Lung (tissue), 11 donors: ENCODE measurements at regions not wholly inside any gene's neighbourhood (a gene's known extent, or its start where the extent isn't known, plus 50 kb on each side); places are given as distances from the start of the nearest gene placed in this dataset.
"Not testable (repeated sequence)": the region's sequence is repeated elsewhere in the genome, so short reads cannot be mapped to it uniquely, and the experiment has no call there.

Experiments
- ATAC-seq: fragments of 200-7000 bp; cut with Tn5 transposase; one replicate; pipeline ENCODE4 v1.9.1; 2020; ENCODE audit warnings: moderate number of reproducible peaks; ENCODE audit not compliant: insufficient read depth, low FRiP score
- DNase-seq, 3 donors: peaks; one replicate each; pipeline ENCODE4 v3.0.0-alpha.2; 2013 to 2017
- H3K27ac ChIP-seq, 2 donors: one replicate each; pipeline ENCODE4 v1.5.1; 2013; ENCODE audit warnings: mild to moderate bottlenecking in 2 of 2, moderate library complexity in 2 of 2, control low read depth in 1 of 2, inconsistent platforms in 1 of 2, low read depth in 1 of 2, low read length in 1 of 2
- H3K27me3 ChIP-seq, 3 donors: one replicate each; pipeline ENCODE4 v1.5.1; 2013; ENCODE audit warnings: low read length in 2 of 3; ENCODE audit not compliant: control insufficient read depth in 3 of 3, insufficient read depth in 3 of 3
- H3K36me3 ChIP-seq, 4 donors: one replicate each; pipeline ENCODE4 v1.5.1; 2013; ENCODE audit warnings: low read length in 4 of 4, mild to moderate bottlenecking in 1 of 4, moderate library complexity in 1 of 4; ENCODE audit not compliant: control insufficient read depth in 4 of 4, insufficient read depth in 4 of 4
- H3K4me1 ChIP-seq, 5 donors: one replicate each; pipeline ENCODE4 v1.5.1; 2013; ENCODE audit warnings: low read length in 5 of 5, mild to moderate bottlenecking in 2 of 5, moderate library complexity in 1 of 5; ENCODE audit not compliant: control insufficient read depth in 5 of 5, insufficient read depth in 5 of 5
- H3K4me3 ChIP-seq: one replicate; pipeline ENCODE4 v1.5.1; 2013; ENCODE audit warnings: mild to moderate bottlenecking, control low read depth, moderate library complexity
- H3K9ac ChIP-seq, 2 donors: one replicate each; pipeline ENCODE4 v1.5.1; 2013; ENCODE audit warnings: low read length in 2 of 2, control low read depth in 1 of 2; ENCODE audit not compliant: insufficient read depth in 1 of 2
- H3K9me3 ChIP-seq, 4 donors: one replicate each; pipeline ENCODE4 v1.5.1; 2013; ENCODE audit warnings: low read length in 3 of 4, mild to moderate bottlenecking in 1 of 4, moderate library complexity in 1 of 4; ENCODE audit not compliant: control insufficient read depth in 4 of 4, insufficient read depth in 3 of 4
- CTCF ChIP-seq: IDR thresholded peaks from 2 replicates; pipeline ENCODE4 v1.5.1; 2012; ENCODE audit warnings: mild to moderate bottlenecking; ENCODE audit errors: control extremely low read depth, extremely low read depth
- WGBS, 2 donors: extraction: QIAGEN DNeasy Blood & Tissue Kit; methylation state at CpG; one replicate each; pipeline ENCODE4 v1.1.7; 2013; 5-methylcytosine and 5-hydroxymethylcytosine counted together
- donor health status: control.
- donor health status: control.
- donor health status: Bipolar disorder and iron deficiency.
- donor health status: healthy.
- donor health status: DM: yes; HTN: yes; CAD: no.

GRCh38 chrX:122133478-122133877 lies 1050.6 kb upstream of the GRIA3 start:
- Histone ChIP-seq H3K4me1 (no peaks in the 10 kb centered on the region), H3K27me3 (no peaks in the 10 kb centered on the region), H3K9ac (no peak overlapping the region), H3K9me3 (peaks cover 0 to 5% (median 0%) of the 10 kb centered on the region in 4 donors), H3K4me3 (no peak overlapping the region), H3K36me3 (no peaks in the 10 kb centered on the region), H3K27ac (no peak overlapping the region)
- ATAC-seq, result no peak
- 59 to 81% methylated on average over 1 of the region's 1 CpG for WGBS, 2 donors
- TF ChIP-seq CTCF, result no peak
- no peak for DNase-seq

DNA sequence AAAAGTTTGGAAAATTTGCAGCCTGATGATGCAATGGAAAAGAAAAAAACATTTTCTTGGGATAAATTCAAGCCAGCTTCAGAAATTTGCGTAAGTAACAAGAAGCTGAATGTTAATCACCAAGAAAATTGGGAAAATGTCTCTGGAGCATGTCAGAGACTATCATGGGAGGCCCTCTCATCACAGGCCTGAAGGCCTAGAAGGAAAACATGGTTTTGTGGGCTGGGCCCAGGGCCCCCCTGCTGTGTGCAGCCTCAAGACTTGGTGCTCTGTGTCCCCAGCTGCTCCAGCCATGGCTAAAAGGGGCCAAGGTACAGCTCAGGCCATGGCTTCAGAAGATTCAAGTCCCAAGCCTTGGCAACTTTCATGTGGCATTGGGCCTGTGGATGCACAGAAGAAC lies 1049.8 kb upstream of the GRIA3 start:
- 64 to 73% methylated on average over 1 of the region's 1 CpG for WGBS, 2 donors
- Histone ChIP-seq H3K36me3 (no peaks in the 10 kb centered on the region), H3K4me1 (no peaks in the 10 kb centered on the region), H3K9ac (no peak overlapping the region), H3K9me3 (peaks cover 0 to 3% (median 0%) of the 10 kb centered on the region in 4 donors), H3K27me3 (no peaks in the 10 kb centered on the region), H3K4me3 (no peak overlapping the region), H3K27ac (no peak overlapping the region)
- TF ChIP-seq CTCF, result no peak
- ATAC-seq, result no peak
- DNase-seq, result no peak

GRCh38 chrX:122135070-122135469 lies 1049.0 kb upstream of the GRIA3 start:
- Histone ChIP-seq H3K4me3 (no peak overlapping the region), H3K9ac (no peak overlapping the region), H3K27ac (no peak overlapping the region), H3K4me1 (no peaks in the 10 kb centered on the region), H3K36me3 (no peaks in the 10 kb centered on the region), H3K9me3 (peaks cover 0 to 3% (median 0%) of the 10 kb centered on the region in 4 donors), H3K27me3 (no peaks in the 10 kb centered on the region)
- no peak for ATAC-seq
- no peak for TF ChIP-seq CTCF
- 93 to 96% methylated on average over 2 of the region's 2 CpGs for WGBS, 2 donors
- DNase-seq, result no peak

DNA sequence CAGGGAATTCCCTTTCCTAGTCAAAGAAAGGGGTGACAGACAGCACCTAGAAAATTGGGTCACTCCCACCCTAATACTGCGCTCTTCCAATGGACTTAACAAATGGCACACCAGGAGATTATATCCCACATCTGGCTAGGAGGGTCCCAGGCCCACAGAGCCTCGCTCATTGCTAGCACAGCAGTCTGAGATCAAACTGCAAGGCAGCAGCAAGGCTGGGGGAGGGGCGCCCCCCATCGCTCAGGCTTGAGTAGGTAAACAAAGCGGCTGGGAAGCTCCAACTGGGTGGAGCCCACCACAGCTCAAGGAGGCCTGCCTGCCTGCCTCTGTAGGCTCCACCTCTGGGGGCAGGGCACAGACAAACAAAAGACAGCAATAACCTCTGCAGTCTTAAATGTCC lies 1043.9 kb upstream of the GRIA3 start:
- H3K36me3 ChIP-seq, H3K9me3 ChIP-seq, H3K27ac ChIP-seq, H3K27me3 ChIP-seq, ATAC-seq, H3K4me3 ChIP-seq, H3K9ac ChIP-seq, DNase-seq, H3K4me1 ChIP-seq: not testable (repeated sequence)
- WGBS, 2 donors, result 83 to 87% methylated on average over 5 of the region's 5 CpGs
